IMR-90 (cell line): ENCODE measurements at regions not wholly inside any gene's neighbourhood (a gene's known extent, or its start where the extent isn't known, plus 50 kb on each side); places are given as distances from the start of the nearest gene placed in this dataset.

Source experiments
- CEBPB ChIP-seq: IDR thresholded peaks from 2 replicates; pipeline ENCODE4 v1.6.1; 2012; ENCODE audit warnings: low read depth, low read length, improper control_type of control experiment
- FOS ChIP-seq: fragments of 150-350 bp; IDR thresholded peaks from 2 replicates; pipeline ENCODE4 v1.6.1; 2016; ENCODE audit warnings: low read depth, low read length
- POLR2A ChIP-seq: IDR thresholded peaks from 2 replicates; pipeline ENCODE4 v1.6.1; 2012; ENCODE audit warnings: mild to moderate bottlenecking, low read depth, low read length
- RCOR1 ChIP-seq: IDR thresholded peaks from 2 replicates; pipeline ENCODE4 v1.6.1; 2012; ENCODE audit warnings: mild to moderate bottlenecking, low read length, improper control_type of control experiment; ENCODE audit not compliant: insufficient replicate concordance
- SMC3 ChIP-seq: fragments of 150-350 bp; IDR thresholded peaks from 2 replicates; pipeline ENCODE4 v1.6.1; 2016; ENCODE audit warnings: low read depth, mild to moderate bottlenecking, antibody characterized with exemption, low read length, moderate library complexity
- TF ChIP-seq, protein P1 (sequence below): conservative IDR thresholded peaks from 2 replicates; pipeline ENCODE4 v1.5.1; 2012; ENCODE audit warnings: mild to moderate bottlenecking, low read depth, low read length, improper control_type of control experiment
- TF ChIP-seq, protein P2 (sequence below): fragments of 150-350 bp; IDR thresholded peaks from 2 replicates; pipeline ENCODE4 v1.6.1; 2017; ENCODE audit warnings: mild to moderate bottlenecking, antibody characterized with exemption, low read length, low read depth
- TF ChIP-seq, protein P3 (sequence below): fragments of 150-350 bp; IDR thresholded peaks from 2 replicates; pipeline ENCODE4 v1.6.1; 2016; ENCODE audit warnings: low read depth, mild to moderate bottlenecking, low read length, moderate library complexity, borderline replicate concordance

DNA sequence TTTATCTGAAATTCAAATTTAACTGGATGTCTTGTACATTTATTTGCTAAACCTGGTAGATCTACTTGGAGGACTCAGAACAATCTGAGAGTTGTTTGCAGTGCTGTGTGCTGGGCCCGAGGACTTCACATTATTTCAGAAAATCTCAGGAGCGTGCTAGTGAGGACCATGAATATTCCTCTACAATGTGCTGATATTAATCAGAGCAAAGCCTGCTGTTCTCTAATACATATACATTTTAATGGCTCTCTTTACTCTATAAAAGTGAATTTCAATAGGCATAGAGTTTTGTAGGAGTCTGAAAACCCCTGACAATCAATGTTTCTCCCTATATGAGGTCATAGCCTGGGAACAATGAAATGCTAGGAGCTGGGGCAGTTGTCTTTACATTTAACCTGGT, 144.3 kb downstream of the NEDD1 start:
- no peak for TF ChIP-seq POLR2A
- TF ChIP-seq SMC3 = no peak
- TF ChIP-seq, protein P1, sequence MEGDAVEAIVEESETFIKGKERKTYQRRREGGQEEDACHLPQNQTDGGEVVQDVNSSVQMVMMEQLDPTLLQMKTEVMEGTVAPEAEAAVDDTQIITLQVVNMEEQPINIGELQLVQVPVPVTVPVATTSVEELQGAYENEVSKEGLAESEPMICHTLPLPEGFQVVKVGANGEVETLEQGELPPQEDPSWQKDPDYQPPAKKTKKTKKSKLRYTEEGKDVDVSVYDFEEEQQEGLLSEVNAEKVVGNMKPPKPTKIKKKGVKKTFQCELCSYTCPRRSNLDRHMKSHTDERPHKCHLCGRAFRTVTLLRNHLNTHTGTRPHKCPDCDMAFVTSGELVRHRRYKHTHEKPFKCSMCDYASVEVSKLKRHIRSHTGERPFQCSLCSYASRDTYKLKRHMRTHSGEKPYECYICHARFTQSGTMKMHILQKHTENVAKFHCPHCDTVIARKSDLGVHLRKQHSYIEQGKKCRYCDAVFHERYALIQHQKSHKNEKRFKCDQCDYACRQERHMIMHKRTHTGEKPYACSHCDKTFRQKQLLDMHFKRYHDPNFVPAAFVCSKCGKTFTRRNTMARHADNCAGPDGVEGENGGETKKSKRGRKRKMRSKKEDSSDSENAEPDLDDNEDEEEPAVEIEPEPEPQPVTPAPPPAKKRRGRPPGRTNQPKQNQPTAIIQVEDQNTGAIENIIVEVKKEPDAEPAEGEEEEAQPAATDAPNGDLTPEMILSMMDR = no peak
- no peak for TF ChIP-seq FOS
- TF ChIP-seq, protein P2, sequence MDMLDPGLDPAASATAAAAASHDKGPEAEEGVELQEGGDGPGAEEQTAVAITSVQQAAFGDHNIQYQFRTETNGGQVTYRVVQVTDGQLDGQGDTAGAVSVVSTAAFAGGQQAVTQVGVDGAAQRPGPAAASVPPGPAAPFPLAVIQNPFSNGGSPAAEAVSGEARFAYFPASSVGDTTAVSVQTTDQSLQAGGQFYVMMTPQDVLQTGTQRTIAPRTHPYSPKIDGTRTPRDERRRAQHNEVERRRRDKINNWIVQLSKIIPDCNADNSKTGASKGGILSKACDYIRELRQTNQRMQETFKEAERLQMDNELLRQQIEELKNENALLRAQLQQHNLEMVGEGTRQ = no peak
- TF ChIP-seq, protein P3, sequence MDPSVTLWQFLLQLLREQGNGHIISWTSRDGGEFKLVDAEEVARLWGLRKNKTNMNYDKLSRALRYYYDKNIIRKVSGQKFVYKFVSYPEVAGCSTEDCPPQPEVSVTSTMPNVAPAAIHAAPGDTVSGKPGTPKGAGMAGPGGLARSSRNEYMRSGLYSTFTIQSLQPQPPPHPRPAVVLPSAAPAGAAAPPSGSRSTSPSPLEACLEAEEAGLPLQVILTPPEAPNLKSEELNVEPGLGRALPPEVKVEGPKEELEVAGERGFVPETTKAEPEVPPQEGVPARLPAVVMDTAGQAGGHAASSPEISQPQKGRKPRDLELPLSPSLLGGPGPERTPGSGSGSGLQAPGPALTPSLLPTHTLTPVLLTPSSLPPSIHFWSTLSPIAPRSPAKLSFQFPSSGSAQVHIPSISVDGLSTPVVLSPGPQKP = no peak
- no peak for TF ChIP-seq RCOR1
- no peak for TF ChIP-seq CEBPB
